ENCODE measurements at regions not wholly inside any gene's neighbourhood (a gene's known extent, or its start where the extent isn't known, plus 50 kb on each side); places are given as distances from the start of the nearest gene placed in this dataset.

DNA sequence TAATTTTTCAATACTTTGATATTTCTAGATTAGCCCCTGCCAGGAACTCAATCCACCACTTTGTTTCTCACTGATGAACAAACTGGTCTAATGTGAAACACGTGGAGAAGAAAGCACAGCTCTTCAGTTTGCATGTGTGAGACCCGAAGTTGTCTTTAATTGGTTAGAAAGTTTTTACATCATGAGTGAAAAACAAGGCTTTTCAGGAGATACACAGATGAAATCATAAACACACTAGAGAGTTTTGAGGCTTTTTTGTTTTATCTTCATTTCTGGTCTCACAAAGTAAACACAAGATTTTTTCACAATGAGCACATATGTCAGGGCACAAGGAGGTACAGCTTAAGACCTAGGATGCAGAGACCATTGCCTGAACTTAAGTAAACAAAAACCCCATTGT lies 84.5 kb upstream of the MOCS2 start:
- TF ChIP-seq, protein P1, sequence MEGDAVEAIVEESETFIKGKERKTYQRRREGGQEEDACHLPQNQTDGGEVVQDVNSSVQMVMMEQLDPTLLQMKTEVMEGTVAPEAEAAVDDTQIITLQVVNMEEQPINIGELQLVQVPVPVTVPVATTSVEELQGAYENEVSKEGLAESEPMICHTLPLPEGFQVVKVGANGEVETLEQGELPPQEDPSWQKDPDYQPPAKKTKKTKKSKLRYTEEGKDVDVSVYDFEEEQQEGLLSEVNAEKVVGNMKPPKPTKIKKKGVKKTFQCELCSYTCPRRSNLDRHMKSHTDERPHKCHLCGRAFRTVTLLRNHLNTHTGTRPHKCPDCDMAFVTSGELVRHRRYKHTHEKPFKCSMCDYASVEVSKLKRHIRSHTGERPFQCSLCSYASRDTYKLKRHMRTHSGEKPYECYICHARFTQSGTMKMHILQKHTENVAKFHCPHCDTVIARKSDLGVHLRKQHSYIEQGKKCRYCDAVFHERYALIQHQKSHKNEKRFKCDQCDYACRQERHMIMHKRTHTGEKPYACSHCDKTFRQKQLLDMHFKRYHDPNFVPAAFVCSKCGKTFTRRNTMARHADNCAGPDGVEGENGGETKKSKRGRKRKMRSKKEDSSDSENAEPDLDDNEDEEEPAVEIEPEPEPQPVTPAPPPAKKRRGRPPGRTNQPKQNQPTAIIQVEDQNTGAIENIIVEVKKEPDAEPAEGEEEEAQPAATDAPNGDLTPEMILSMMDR (IDR thresholded peaks at IDR 0.05), result no peak
- TF ChIP-seq POLR2AphosphoS5 (IDR thresholded peaks at IDR 0.05) (no peak), POLR2A (IDR thresholded peaks at IDR 0.05) (no peak)
